LNCAP (cell line): ENCODE measurements at regions not wholly inside any gene's neighbourhood (a gene's known extent, or its start where the extent isn't known, plus 50 kb on each side); places are given as distances from the start of the nearest gene placed in this dataset.

ENCODE experiments used
- TF ChIP-seq, protein P1 (sequence below): fragments of 450-650 bp; IDR thresholded peaks from 2 replicates; pipeline ENCODE4 v1.5.1; 2017; ENCODE audit warnings: mild to moderate bottlenecking

DNA sequence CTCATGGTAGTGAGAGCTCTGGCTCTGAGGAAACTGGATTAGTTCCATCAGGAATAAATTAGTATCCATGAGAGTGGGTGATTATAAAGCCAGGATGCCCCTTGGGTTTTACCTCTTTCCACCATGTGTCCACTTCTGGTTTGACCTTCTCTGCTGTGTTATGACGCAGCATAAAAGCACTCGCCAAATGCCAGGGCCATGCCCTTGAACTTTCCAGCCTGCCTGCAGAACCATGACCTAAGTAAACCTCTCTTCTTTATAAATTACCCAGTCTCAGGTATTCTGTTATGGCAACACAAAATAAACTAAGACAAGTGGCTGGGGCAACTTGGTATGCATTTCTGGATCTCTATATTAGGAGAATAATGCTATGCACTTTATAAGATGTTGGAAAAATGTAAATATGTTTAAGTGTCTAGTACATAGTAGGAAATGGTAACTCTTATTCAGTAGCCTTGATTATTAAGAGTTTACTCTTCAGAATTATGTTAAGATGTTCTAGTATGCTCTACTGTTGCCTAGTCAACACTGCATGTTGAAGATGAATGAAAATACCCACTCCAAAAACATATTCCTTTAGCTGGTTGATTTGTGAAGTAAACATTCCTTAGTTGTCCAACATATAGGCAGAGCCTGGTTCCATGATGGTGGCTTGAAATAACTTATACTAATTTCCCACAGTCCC lies 455.6 kb upstream of the TMPO start:
- TF ChIP-seq, protein P1, sequence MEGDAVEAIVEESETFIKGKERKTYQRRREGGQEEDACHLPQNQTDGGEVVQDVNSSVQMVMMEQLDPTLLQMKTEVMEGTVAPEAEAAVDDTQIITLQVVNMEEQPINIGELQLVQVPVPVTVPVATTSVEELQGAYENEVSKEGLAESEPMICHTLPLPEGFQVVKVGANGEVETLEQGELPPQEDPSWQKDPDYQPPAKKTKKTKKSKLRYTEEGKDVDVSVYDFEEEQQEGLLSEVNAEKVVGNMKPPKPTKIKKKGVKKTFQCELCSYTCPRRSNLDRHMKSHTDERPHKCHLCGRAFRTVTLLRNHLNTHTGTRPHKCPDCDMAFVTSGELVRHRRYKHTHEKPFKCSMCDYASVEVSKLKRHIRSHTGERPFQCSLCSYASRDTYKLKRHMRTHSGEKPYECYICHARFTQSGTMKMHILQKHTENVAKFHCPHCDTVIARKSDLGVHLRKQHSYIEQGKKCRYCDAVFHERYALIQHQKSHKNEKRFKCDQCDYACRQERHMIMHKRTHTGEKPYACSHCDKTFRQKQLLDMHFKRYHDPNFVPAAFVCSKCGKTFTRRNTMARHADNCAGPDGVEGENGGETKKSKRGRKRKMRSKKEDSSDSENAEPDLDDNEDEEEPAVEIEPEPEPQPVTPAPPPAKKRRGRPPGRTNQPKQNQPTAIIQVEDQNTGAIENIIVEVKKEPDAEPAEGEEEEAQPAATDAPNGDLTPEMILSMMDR: no peak

- TF ChIP-seq, protein P1: no peak
These were observed 455.0 kb upstream of the TMPO start for GRCh38 chr12:98060411-98060810.

DNA sequence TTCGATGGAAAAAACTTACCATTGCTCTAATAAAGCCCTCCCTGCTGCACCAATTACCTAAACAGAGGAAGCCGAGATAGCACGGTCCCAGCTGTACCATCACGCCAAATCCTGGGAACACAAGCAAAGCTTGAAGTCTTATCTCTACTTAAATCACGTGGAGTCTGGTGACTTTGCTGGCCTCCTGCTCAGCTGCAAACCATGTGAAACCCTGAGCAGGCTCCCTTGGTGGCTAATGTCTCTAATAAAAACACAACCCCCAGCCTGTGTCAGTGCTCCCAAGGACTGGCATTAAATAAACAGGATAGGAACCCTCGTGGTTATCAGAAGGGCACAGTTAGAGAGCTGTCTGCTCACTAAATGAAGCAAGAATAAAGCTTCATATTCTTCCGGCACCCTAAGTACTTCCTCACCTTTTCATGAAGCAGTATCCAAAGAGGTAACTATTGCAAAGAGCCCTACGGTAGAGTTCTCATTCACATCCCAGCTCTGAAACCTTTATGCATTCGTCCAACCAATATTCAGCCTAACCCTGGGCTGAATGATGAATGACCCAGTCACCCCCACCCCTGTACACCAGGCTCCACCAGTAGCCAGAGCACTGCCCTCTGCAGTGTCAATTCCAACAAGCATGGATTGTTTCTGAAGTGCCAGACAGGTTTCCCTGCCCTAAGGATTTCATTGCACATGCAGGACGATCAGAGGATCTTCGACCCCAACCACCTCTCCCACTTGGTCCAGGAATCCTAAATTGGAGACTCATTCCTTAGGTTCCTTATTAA lies 452.7 kb upstream of the TMPO start:
- TF ChIP-seq, protein P1: no peak

DNA sequence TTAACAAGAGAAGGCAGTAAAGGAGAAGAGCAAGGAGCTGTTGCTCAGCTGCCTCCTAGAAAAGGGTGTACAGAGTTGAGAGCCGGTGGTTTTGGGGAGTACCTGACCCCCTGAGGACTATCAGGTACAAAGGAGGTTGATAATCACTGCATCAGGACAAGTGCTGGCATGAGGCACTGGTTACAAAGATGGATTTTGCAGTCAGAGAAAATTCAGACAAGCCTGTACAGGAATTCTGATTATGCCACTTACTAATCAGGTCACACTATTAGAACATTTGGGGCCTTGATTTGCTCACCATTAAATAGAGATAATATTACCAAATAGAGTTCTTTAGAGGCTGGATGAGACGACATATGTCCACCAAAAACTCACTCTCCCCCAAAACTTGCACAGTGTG lies 450.9 kb upstream of the TMPO start:
- TF ChIP-seq, protein P1: no peak

DNA sequence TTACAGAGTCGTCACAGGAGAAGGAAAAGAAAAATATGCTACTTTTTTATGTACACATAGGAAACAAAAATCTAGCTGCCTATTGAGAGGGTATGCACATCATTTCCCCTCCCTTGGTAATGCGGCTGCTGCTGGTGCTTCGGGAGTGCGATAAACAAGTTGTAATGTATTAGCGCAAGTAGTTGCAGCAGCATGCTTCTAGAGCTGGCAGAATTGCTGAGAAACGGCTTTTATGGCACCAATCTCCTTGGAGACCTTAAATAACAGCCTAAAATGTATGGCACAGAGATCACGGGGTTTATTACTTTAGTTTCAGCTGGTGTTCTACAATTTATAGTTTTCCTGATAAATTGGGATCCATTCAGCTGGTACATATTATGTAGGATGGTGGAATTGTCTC lies 447.6 kb upstream of the TMPO start:
- TF ChIP-seq, protein P1: no peak

DNA sequence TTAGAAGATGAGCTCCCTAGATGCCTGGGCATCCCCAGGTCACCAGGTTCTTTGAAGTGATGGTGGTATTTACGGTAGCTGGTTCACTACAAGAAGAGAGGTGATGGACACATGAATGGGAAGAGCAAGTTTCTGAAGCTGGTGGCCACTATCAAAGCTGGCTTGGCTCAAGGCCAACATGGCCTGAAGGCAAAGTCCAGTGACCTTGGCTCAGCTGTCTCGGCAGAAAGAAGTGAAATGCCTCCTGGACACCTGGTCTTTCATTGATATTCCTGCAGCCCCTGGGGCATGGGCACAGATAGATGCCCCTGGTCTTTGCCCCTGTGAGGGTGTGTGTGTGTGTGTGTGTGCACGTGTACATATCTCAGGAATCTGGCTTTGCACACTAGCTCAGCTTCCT lies 441.8 kb upstream of the TMPO start:
- TF ChIP-seq, protein P1: no peak

GRCh38 chr12:98074286-98074685 lies 441.1 kb upstream of the TMPO start:
- TF ChIP-seq, protein P1: no peak
